HG02571 (cell line): ENCODE measurements at regions not wholly inside any gene's neighbourhood (a gene's known extent, or its start where the extent isn't known, plus 50 kb on each side); places are given as distances from the start of the nearest gene placed in this dataset.

Experiments used
- ATAC-seq: cut with Tn5 transposase; IDR thresholded peaks from one replicate; pipeline ENCODE4 v1.9.1; 2021; ENCODE audit warnings: mild to moderate bottlenecking, moderate library complexity; ENCODE audit not compliant: unreplicated experiment

DNA sequence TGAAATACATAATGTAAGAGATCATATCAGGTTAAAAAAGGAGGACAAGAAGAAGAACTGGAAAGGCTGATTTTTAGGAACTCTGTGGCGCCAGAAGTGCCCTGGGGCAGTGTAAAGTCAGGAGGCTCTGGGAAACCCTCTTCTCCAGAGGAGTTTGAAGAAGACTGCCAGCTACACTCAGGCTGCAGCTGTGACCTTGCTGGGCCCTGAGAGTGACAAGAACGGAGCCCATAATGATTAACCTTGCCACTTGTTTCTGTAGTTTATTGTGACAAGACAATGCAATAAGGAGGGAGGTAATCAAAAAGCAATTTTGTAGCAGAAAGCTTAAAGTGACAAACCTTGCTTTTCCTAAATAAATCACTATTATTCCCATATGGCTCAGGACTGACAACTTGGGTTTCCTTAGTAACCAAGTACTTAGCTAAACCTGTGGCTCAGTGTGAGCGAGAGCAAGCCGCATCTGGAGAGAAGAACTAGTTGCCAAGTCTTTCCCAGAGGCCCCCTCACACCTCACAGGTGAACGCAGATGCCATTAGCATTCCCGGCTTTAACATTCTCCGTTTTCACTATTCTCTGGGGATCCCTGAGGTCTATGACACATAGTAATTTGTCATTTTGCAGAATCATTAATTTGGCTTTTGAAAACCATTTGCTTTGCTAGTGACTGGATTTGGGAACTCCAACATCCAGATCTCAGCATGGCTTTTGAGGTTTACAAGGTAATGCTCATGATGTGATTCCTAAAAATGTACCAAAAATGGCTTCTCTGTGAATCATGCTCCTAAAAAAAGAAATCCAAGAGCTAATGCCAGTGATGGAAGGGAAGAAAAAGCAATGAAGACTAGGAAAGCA, 115.9 kb downstream of the OMA1 start:
- no peak for ATAC-seq

DNA sequence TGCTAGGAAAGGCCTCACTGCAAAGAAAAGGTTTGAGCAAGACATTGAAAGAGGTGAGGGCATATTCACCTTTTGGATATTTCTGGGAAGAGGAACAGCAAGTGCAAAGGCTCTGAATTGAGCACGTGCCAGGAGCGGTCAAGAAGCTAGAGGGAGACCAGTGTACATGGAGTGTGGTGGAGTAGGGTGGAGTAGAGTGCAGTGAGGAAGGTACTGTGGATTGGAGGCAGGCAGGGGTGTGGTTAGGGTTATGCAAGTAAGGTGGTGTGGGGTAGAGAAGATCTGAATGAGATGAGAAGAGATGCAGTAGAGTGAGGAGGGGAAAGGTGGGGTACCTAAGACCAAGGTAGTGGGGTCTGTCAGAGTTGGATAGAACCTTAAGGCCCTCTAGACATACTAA, 119.6 kb downstream of the OMA1 start:
- ATAC-seq: no peak

DNA sequence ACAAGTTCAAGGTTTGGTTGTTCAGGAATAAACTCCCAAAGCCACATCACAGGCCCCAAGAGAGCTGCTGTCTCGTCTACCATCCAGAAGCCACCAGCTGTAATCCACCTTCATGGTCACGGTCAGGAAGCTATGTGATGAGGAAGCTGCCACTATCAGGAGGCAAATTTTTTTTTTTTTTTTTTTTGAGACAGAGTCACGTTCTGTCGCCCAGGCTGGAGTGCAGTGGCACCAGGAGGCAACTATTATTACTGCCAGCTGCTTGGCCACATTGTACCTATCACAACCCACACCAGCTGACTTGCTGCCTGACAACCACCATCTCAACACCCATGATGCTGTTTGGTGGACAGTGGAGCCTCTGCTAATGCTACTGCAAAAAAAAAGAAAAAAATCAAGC, 124.1 kb downstream of the OMA1 start:
- no peak for ATAC-seq

DNA sequence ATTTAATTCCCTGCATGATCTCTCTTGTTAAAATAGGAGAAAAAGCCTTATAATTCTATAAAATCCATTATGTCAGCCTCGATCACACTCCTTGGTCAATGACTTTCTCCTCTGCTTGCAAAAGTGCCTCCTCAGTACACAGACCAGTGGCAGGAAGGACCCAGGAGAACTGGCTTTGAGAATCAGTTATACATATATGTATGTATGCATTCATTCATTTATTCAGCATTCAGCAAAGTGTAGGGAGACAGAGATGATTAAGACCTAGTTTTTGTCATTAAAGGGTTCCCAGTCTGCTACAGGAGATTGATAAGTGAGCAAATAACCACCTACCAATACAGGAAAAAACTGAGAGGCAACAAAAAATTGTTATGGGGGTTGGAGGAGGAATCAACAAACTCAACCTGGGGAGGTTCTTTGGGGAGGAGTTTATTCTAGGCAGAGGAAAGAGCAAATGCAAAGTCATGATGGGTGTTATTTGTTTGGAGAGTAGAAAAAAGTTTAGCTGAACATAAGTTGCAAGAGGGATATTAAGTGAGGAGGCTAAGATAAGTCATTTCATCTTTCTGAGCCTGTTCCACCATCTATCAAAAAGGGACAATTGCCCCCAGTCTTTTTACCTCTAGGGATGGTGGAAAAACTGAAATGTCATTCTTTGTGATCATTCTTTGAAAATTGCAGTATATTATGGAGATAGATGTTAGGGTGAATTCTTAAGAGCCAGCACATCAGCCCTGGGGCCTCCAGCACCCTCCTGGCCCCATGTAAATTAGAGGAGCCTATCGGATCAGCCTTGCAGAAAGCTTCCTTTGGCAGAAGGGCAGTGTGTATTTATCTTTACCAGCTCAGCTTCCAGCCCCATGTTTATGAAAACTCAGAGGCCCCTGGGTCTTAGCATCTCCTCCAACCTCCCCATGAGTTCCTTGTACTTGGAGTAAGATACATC, 128.0 kb downstream of the OMA1 start:
- no peak for ATAC-seq

DNA sequence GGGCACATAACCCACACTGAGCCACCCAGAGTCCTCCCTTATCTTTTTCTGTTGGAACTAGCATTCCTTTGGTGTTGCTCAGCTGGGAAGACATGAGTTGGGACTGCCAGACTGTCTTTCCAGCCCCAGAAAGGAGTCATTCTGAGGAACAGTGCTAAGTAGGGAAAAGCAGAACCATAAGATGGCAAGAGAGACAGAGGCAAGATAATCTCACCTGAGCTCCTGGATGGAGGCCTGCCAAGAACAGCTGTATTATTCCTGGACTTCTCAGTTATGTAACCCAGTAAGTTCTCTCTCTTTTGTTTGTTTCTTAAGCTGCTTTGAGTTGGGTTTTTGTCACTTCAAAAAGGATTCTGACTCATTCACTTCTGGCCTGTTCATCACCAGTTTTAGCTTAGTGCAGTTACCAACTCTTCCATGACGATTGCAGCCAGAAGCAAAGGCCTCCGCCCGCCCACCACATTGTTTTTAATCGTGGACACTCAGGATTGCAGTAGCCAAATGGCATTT, 134.4 kb downstream of the OMA1 start:
- no peak for ATAC-seq

DNA sequence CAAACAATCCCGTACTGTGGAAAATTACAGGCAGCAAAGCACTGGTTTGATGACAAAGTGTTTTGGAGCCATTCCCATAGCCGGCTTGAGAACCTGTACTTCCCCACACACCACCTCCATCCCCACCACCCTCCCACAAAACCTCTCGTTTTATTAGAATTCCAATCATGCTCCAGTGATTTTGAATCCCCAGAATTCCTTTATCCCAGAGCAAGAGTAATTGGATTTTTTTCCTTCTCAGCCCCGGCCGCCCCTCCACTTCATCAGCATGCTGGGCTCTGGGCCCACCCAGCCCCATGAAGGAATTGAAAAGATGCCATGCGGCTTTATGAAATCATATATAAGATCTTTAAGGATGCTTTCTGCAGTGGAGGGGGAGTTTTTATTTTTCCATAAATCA, 136.6 kb downstream of the OMA1 start:
- no peak for ATAC-seq

DNA sequence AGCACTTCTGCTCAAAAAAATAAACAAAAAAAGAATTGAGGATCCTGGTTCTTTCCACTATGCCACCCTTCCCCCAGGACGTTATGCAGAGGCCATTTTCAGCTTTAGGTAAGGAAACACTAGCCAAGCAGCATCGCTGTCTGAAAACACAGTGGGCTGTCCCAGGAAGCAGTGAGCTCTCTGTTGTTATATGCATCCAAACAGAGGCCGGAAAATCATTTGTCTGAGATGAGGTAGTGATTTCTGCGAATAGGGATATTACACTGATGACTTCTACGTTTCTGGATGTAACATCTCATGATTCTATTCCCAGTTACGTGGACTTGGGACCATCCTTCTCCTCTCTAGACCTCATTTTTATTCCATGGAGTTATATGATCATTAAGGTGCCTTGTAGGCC, 137.2 kb downstream of the OMA1 start:
- ATAC-seq: no peak

DNA sequence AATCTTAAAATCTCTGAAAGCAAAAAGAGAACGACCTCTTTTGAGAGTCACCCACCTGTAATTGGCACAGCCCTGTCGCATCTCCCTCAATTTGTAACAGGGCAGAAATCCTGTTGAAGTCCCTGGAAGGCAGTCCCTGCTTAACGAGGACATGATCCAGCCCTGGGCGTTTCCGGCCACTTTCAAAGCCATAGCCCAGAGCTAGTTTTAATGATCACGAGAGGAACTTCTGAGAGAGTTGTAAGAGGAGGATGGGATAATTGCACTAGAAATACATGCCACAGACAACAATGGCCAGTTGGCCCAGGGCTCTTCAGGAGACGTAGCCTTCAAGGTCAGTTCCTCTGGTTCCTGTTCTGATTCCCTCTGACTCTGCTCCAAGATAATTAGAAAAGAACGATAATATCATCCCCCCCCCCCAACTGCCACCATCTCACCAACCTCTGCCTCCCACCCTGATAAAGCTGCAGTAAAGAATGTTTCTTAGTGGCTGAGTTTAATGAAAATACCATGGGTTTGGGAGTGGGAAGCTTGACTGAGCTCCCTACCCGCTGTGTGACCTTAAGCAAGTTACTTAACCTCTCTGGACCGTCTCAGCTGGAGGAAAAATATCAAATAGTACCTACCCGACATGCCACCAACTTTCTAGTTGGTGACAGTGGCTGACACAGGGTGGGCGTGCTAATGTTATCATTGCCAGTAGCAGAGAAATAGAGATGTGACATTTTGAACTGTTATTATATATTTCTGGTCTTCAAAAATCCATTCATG, 140.0 kb downstream of the OMA1 start:
- no peak for ATAC-seq

DNA sequence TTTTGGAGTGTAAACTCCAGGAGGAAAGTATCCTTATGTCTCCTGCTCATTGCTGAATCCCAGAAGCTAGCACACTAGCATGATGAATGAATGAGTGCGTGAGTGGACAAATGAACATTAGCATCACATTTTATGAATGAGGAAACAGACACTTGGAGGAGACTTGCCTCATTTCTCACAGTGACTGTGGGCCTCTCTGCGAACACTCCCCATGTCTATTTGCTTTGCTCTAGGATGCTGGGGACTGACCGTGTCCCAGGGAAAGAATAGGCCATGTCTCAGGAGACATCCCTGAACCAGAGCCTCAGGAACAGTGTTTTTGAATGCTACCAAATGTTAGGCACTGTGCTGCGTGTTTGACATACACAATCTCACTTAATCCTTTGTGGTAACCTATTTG, 140.9 kb downstream of the OMA1 start:
- ATAC-seq: no peak

DNA sequence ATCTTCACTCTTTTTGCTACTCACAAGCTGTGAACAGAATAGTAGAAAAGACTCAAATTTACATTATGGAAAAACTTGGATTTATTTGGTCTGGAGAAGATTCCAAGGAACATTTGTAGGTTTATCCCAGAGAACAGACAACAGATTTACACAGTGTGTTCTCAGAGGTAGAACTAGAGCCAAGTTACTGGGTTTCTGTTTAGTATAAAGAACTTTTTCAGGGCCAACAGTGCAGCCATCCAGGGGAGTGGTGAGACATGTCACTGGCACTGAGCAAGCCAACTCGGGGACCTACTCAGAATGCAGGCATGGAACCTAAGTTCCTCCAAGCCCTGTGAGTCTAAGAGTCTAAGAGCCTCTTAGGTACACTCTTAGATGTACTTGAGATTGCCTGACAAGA, 142.6 kb downstream of the OMA1 start:
- ATAC-seq: no peak

DNA sequence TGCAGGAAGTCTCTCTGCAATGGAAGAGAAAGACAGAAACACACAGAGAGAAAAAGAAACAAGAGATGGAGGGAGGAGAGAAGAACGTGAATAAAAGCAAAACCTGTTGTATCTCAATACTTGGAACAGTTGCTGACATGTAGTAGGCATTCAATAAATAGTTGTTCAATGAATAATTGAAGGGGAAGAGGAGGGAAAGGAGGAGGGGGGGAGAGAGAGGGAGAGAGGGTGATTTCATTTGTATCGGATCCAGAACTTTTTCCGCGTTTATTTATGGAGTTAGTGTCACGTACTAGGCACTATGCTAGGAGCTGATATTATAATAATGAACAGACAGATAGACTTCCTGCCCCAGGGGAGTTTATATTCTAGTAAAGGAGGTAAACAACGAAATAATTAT, 144.1 kb downstream of the OMA1 start:
- ATAC-seq: no peak

DNA sequence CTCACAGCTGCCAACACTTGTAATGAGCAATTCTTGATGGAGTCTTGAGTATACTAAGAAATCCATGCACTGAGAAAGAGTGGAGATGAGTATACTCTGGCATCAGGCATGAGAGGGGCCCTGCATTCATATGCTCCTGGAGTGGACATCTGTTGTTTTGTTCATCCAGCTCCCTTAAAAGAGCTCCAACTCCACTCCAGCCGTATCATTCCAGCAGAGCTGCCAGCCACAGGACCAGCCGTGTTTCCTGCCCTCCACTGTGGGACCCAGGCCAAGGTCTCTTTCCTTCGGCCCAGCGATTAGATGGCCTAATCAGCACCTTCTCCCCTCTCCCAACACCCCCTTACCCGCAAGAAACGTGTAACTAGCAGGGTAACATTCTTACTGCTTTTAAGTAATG, 144.5 kb downstream of the OMA1 start:
- ATAC-seq: no peak

DNA sequence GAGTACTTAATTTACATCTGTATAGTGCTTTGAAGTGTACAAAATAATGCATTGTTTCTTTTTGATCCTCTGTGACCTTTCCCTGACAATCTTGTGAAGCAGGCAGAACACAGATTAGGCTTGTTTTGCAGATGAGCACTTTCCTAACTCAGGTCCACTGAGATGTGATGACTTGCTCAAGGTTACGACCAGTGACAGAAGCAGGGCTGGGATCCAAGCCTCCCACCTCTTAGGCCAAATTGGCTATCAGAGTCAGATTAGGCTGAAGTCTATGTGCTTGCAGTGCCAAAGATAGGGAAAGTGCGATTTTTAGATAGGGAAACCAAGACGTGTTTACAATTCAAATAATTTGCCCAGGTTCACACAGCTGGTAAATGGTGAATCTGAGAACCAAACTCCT, 147.3 kb downstream of the OMA1 start:
- no peak for ATAC-seq

DNA sequence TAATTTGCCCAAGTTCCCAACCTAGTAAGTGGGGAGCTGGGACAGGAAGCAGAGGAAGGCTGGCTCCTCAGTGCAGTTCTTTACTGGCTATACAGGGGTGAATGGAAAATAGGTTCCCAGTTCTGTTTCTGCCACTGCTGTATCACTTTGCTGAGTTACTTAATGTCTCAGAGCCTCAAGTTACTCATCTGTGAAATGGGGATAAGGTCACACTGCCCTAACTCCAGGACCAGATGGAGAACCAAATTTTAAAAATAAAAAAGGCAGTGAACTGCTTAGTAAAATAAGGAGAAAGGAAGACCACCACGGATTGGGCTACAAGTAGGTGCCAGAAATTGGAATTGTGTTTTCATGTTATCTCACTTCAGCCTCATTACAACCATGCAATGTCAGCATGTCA, 147.8 kb downstream of the OMA1 start:
- no peak for ATAC-seq

DNA sequence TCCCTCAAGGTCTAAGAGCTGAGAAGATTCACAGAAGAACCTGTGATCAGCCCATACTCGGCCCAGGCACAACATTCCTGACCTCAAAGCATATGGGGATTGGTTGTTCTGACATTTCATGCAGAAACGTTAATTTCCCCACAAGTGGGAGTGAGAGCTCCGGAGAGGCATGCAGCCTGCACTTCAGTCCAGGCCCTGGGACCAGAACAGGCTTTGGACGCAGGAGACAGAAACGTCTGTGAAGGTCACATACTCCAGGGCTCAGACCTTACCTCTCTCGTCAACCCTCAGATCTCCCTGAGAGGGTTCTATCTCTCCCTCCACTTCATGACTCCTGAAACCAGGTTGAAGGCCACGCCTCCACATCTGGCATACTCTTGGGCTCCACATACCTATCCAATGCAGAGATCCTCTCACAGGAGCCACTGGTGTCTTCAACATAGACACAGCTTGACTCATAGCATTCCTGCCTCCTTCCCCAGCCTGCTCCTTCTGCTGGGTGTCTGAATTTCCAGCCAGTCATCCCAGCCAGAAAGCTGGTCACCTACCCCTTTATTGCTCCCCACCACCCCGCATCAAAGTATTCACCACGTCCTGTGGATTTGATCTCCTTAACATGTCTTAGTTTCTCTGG, 149.2 kb downstream of the OMA1 start:
- no peak for ATAC-seq

DNA sequence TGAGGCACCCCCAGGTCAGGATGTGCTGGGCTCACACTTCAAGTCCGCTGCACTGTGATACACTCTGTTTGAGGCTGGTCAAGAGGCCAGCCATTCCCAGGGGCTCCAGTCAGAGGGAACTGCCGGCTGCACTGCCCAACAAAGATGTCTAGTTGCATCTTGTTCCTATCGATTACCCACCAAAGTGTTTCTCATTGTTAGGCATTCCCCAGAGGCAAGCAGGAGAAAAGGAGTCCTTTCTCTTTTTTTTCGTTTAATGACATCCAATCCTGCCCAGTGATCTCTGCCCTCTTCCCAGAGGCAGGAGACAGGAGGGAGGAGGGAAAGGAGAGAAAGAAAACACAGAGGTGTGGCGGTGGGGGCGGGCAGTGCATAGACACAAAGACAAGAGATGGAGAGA, 150.4 kb downstream of the OMA1 start:
- no peak for ATAC-seq

DNA sequence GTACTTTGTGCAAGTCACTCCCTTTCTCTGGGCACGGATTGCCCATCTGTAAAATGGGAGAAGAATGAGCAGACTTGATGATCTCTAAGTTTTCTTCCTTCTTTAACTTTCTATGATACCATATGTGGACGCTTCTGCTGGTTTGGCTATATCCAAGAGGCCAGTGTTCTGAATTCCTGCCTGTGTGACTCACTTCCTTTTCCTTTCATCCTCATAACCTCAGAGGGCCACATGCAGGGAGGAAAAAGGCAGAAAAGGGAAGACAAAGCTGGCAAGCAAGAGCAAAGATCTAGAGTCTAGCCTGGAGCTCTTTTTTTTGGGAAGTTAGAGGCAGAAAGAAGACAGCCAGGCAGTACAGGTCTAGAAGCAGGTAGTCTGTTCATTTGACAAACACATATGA, 151.2 kb downstream of the OMA1 start:
- no peak for ATAC-seq

DNA sequence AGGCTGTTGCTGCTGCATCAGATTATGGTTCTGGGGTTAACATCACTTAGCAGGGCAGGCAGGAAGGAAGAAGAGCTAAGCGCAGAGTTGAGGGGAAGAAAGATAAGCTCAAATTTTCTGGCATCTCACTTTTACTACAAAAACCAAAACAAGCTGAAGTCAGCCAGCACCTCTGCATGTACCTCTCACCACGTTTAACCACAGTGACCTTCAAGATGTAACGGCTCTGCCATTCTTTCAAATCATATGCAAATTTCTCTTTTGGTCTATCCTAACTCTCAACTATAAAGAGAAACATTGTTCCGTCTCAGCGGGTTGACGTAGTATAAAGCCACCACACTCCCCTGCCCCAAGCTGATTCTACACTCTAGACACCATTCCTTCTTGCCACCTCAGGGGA, 154.4 kb downstream of the OMA1 start:
- ATAC-seq: no peak

DNA sequence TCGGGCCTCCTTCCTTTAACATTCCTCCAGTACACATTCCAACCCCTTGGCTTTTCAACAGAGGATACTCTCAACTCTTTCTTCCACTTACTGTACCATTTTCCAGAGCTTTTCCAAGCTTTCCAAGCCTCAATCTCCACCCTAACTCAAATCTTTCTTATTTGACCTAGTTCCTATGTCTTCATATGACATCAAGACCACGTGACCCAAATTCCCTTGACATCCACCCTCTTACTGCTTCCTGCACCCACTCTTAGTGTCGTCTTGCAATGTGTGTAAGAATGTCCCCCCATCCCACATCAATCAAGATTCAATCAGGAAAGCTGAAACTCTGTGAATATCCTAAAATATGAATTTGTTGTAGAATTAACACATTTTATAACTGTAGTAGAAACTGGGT, 155.0 kb downstream of the OMA1 start:
- ATAC-seq: no peak

DNA sequence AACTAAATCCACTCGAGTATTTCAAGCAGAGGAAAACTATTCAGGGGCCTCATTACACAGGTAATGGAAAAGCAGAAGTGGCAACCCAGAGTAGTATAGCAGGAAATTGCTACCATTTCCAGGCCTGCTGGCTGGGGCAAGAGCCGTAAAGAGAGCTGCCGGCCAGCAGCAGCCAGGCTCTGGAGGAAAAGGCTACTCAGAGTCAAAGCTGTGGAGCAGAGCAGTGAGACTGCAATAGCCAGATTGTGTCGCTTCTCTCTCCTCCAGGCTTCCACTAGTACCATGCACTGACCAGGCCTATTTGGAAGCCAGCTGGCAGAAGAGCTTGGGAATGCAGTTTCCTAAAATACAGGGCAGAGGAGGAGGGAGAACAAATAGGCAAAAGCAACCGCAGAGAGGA, 155.5 kb downstream of the OMA1 start:
- no peak for ATAC-seq

DNA sequence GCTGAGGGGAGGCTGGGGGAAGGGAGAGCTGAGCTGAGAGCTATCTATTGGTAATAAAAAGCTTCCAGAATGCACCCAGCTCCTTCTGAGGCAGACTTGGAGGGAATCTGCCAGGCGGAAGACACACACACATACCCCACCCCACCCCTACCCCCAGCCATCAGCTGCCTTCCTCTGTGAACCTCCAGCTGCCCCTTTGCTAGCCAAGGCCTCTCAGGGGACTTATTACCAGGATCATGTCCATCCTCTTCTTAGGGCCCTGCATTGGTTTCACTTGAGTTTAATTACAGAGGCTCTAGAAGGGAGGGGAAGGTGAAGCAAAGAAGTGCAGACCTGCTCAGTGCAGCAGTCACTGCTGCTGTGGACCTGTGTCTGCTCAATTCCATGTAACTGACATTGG, 156.4 kb downstream of the OMA1 start:
- no peak for ATAC-seq
